NCI-H2227 (cell line): ENCODE measurements at regions not wholly inside any gene's neighbourhood (a gene's known extent, or its start where the extent isn't known, plus 50 kb on each side); places are given as distances from the start of the nearest gene placed in this dataset.
"Not testable (repeated sequence)": the region's sequence is repeated elsewhere in the genome, so short reads cannot be mapped to it uniquely, and the experiment has no call there.

Experiments used
- DNase-seq: peaks from one replicate; lab custom pipeline; 2025; ENCODE audit not compliant: unreplicated experiment; lab: John Stamatoyannopoulos, UW

- no peak for DNase-seq
These were observed 114.1 kb downstream of the GXYLT1 start for GRCh38 chr12:42030588-42030987.

GRCh38 chr12:42027546-42027945, 117.1 kb downstream of the GXYLT1 start:
- DNase-seq = no peak

- no peak for DNase-seq
These were observed 120.2 kb downstream of the GXYLT1 start for GRCh38 chr12:42024495-42024830.

- DNase-seq = peak; percentile 73
These were observed 120.8 kb downstream of the GXYLT1 start for GRCh38 chr12:42023733-42024494.

GRCh38 chr12:42021937-42022336, 122.7 kb downstream of the GXYLT1 start:
- DNase-seq = not testable (repeated sequence)

GRCh38 chr12:42021469-42021868, 123.2 kb downstream of the GXYLT1 start:
- no peak for DNase-seq

GRCh38 chr12:42020226-42020625, 124.4 kb downstream of the GXYLT1 start:
- DNase-seq = no peak

GRCh38 chr12:42019746-42020145, 124.9 kb downstream of the GXYLT1 start:
- DNase-seq = no peak

- DNase-seq = no peak
These were observed 127.6 kb downstream of the GXYLT1 start for GRCh38 chr12:42017051-42017450.

GRCh38 chr12:42015051-42015461, 129.6 kb downstream of the GXYLT1 start:
- DNase-seq = no peak

- not testable (repeated sequence) for DNase-seq
These were observed 132.2 kb downstream of the GXYLT1 start for GRCh38 chr12:42012501-42012900.

GRCh38 chr12:42010715-42011114, 134.0 kb downstream of the GXYLT1 start:
- DNase-seq = no peak

GRCh38 chr12:42010257-42010656, 134.4 kb downstream of the GXYLT1 start:
- DNase-seq = no peak

- DNase-seq = no peak
These were observed 135.7 kb downstream of the GXYLT1 start for GRCh38 chr12:42008996-42009395.

GRCh38 chr12:42003031-42003430, 141.6 kb downstream of the GXYLT1 start:
- DNase-seq = no peak

- no peak for DNase-seq
These were observed 142.1 kb downstream of the GXYLT1 start for GRCh38 chr12:42002563-42002962.

- no peak for DNase-seq
These were observed 146.2 kb downstream of the GXYLT1 start for GRCh38 chr12:41998436-41998835.

GRCh38 chr12:41993283-41993682, 151.4 kb downstream of the GXYLT1 start:
- no peak for DNase-seq

- no peak for DNase-seq
These were observed 151.9 kb downstream of the GXYLT1 start for GRCh38 chr12:41992692-41993215.

GRCh38 chr12:41992022-41992421, 152.7 kb downstream of the GXYLT1 start:
- DNase-seq = no peak

GRCh38 chr12:41988715-41989114, 156.0 kb downstream of the GXYLT1 start:
- no peak for DNase-seq

GRCh38 chr12:41986513-41986912, 158.2 kb downstream of the GXYLT1 start:
- DNase-seq = not testable (repeated sequence)

GRCh38 chr12:41983856-41984255, 160.8 kb downstream of the GXYLT1 start:
- no peak for DNase-seq
